ENCODE measurements at regions not wholly inside any gene's neighbourhood (a gene's known extent, or its start where the extent isn't known, plus 50 kb on each side); places are given as distances from the start of the nearest gene placed in this dataset.

DNA sequence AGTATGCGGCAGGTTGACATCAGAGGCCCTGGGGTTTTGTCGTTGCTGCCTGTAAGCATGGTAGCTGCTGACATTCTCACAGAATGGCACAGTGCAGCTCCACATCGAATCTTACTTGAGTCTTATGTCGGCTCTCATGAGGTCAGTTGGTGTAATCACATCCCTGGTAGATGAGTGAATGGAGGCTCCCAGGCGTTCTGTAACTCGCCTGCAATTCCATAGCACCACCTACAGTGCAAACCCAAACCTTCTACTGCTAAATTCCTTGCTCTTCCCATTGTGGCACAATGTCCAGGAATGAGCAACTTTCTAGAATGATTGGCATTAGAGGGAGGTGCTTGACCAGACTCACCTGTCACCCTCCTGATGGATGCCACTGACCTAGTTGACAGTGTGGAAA lies 578.4 kb downstream of the CCDC171 start:
- no peak for DNase-seq (ENCODE audit: low read depth in 2 of 2)

DNA sequence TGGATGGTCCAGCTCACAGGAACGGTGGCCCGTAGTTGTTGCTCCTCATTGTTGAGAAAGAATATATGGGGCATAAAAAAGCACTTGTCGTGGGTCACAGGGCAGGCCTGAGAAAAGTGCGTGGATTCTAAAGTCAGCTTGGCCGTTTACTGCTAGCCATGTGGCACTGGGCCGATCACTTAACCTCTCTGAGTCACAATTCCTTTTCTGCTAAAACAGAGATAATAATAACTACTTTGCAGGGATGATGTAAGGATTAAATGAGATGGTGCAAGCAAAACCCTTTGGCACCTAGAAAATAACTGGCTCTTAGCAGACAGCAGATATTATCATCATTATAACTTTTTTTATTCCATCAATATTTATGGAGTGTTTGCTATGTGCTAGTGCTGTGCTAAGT lies 579.7 kb downstream of the CCDC171 start:
- DNase-seq (ENCODE audit: low read depth in 2 of 2), result no peak

DNA sequence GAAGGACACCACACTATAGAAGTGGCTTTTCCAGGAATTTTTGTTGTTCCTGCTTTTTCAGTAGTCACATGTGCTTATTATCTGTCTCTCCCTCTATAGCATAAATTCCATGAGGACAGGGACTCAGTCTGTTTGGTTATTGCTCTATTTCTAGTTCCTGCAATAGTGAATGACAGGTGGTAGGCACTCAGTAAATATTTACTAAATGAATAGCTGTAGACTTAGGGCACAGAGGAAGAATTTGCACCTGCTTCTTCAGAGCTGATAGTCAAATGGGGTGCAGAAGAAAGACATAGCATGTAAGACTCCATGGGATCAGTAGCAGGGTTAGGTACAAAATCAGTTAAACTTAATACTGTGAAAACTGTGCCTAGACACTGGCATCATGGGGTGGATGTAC lies 580.2 kb downstream of the CCDC171 start:
- no peak for DNase-seq (ENCODE audit: low read depth in 2 of 2)

GRCh38 chr9:16133556-16134227 lies 580.8 kb downstream of the CCDC171 start:
- no peak for DNase-seq (ENCODE audit: low read depth in 2 of 2)

GRCh38 chr9:16134351-16134750 lies 581.5 kb downstream of the CCDC171 start:
- no peak for DNase-seq (ENCODE audit: low read depth in 2 of 2)

DNA sequence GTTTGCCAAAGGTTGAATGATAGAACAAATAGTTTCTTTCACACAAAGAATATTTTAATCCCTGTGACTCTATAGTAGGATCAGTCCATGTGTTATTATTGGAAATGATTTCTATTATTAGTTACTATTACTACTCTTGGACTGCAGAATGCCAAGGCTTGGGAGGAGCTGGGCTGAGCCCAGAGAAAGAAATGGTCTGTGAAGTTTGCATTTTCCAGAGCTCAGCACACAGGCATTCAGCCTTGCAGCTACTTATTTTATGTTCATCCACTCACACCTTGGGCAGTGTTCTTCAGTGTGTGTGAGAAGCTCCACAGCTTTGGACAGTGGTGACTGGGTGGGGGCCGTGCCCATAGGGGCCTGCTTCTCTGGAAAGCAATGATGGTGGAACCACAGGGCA lies 583.1 kb downstream of the CCDC171 start:
- no peak for DNase-seq (ENCODE audit: low read depth in 2 of 2)

GRCh38 chr9:16136451-16136850 lies 583.6 kb downstream of the CCDC171 start:
- DNase-seq (ENCODE audit: low read depth in 2 of 2), result no peak

DNA sequence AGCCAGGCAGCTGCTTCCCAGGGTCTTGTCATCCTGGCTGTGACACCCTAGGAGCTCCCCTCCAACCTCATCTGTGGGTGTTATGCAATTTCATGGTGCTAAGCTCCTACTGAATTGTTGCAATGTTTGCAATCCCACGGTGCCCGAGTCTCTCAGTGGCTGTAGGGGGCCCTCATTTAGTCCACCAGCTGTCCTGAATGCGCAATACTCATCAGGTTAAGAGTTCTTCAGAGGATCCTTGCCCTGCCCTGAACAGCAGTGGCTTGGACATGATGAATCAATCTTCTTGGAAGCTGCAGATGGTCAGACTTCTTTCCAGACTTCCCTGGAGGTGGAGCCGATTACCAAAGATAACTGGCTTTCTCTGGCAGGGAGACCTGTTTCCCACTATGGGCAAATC lies 584.1 kb downstream of the CCDC171 start:
- no peak for DNase-seq (ENCODE audit: low read depth in 2 of 2)

- DNase-seq (ENCODE audit: low read depth in 2 of 2), result no peak
These were observed 586.0 kb downstream of the CCDC171 start for GRCh38 chr9:16138561-16139491.

DNA sequence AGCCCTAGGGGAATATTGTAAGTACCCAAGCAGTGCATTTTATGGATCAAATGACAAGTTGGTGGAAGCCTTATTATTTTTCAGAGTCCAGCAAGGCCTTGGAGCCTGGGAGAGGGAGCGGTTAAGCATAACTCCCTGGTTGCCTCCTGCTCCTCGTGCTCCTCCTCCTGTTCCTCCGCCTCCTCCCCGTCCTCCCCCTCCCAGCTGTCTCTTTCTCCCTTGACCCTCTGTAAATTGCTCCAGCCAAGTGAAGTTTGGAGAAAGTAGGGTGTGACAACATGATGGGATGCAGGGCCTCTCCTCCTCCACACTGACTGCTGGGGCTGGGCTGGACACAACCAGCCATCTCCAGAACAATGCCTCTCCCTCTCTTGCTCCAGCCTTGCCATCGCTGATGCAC lies 586.9 kb downstream of the CCDC171 start:
- no peak for DNase-seq (ENCODE audit: low read depth in 2 of 2)

GRCh38 chr9:16143310-16143709 lies 590.5 kb downstream of the CCDC171 start:
- DNase-seq (ENCODE audit: low read depth in 2 of 2), result no peak

DNA sequence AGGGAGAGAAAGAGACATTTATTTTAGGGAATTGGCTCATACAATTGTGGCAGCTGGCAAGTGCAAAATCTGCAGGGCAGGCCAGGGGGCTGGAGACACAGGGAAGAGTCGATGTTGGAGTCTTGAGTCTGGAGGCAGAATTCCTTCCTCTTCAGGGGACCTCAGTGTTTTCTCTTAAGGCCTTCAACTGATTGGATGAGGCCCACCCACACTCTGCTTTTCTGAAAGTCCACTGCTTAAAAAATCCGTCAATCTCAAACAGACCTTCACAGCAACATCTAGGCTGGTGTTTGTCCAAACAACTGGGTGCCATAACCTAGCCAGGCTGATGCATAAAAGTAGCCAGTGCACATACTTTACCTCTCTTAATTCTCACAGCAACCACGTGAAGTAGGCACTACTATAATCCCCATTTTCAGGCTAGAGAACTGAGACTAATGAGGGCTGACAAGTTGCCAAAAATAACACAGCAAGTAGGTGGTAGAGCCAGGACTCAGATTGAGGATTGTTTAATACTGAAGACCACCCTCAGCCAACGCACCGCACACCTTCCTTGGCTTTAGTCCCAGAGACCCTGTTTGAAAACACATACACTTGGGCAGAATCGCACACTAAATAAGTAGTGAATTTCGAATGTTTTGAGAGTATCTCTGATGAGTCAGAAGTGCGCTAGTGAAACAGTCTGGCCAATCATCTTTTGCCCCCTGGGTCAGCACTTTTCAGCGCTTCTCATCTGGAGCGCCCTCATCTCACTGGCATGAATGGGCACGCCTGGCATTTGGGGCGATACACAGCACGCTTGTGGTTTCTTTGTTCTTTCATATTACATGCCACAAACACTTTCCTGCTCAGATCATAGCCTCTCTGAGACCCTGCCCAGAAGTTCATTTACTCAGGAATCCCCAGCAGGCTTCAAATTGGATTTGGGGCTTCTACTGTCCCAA lies 591.4 kb downstream of the CCDC171 start:
- DNase-seq (ENCODE audit: low read depth in 2 of 2), result no peak

DNA sequence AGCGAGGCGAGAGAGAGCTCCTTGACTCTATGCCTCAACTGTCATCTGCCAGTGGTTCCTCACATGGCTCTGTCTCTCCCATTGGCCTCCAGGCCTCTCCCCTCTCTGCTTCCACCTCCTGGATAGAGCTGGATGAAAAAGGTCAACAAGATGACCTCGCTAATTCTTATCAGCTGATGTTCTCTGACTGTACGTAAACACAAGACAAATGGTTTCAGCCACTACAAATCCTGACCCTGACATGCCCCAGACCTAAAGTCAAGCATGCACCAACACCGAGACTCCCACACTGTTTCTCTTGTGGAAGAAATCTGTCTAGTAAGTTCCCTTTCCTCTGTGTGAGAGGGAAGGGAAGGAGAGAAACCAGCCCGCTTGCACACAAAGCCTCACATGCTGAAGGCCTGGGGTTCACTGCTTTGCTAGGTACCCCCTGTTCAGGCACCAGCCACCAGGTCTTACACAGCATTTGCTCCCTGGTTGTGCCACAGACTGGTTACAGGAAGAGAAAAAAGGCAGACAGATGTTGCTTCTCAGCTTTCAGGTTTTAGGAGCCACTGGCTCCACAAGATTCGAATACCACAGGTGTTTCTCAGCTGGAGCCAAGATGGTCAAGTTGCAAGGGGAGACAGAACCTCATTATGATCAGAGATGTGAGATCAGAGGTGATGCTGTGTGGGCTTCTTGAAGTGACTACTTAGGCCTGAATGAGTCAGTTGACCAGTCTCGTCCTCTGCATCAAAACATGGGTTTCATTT lies 592.5 kb downstream of the CCDC171 start:
- no peak for DNase-seq (ENCODE audit: low read depth in 2 of 2)

DNA sequence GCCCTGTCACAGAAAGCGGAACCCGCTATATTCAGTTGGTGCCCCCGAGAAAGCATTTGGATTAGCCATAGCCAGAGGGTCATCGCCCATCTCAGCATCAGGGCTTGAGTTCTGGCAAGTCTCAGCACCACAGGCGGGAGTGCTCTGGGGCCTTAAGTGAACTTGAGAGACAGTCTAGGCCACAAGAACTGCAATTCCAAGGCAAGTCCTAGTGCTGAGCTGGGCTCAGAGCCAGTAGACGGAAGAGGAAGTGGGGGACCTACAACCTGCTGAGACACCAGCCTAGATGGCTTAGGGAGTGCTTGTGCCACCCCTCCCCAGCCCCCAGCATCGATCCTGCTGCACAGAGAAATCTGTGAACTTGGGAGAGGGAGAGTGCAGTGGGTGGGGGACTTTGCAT lies 594.9 kb downstream of the CCDC171 start:
- DNase-seq (ENCODE audit: low read depth in 2 of 2), result no peak

- DNase-seq (ENCODE audit: low read depth in 2 of 2), result no peak
These were observed 597.7 kb downstream of the CCDC171 start for GRCh38 chr9:16150501-16150900.

DNA sequence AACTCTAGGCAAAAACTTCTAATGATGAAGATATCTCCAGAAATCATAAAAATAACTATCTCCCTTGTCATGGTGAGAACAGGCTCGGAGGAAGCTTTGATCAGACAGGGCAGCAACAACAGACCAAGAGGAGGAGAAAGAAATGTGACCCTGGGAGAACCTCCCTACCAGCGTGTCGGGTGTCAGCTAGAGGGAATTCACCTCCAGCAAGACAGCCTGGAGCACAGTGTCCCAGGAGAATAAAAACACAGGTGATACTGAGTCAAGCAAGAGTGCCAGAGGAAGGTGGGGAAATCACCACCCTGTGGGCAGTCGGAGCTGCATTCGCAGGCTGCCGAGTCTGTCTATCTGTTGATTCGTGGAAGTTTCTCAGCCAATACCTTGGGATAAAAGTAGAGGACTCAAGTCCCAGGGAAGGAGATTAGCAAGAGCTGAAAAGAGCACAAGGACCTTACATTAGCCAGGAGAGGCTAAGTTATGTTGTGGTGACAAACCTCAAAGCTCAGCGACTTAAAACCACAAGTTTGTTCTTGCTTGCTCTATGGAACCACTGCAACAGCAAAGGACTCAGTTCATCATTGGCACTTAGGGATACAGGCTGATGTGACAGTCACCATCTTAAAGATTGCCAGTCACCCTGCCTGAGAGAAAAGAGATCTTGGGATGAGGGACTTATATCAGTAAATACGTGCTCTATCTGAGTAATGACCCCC lies 598.3 kb downstream of the CCDC171 start:
- DNase-seq (ENCODE audit: low read depth in 2 of 2), result no peak

DNA sequence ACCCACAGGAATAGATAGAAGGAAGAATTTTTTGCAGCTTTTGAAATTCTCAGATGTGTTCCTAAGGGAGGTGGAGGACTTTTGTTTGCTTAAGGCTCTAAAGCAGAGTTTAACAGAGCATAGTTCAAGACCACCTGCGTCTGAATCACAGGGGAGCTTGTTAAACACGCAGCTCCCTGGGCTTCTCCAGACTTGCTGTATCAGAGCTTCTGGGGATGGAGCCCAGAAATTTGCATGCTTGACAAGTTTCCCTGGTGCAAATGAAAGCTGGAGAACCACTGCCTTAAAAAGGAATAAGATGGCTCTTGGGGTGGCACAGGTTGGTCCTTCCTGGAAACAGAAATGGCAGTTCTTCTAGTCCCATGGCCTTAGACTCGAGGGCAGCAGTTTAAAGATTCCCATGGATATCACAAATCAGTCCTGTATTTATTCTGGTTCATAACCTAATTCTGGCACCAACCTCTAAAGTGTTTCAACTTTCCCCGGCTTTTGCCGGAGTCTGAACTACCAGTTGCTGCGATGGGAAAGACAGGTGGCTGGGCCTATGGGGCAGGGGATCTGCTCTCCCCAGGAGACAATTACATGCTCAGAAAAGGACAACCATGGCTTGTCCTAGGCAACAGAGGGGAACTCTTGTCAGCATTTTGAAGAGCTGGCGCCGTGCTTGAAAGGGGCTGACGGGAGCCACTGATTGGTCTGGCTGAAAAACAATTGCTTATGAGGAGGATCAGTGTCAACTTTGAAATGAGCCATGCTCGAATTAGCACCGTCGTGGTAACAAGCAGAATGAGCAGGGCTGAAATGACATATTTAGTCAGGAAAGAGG lies 599.6 kb downstream of the CCDC171 start:
- DNase-seq (ENCODE audit: low read depth in 2 of 2), result no peak

DNA sequence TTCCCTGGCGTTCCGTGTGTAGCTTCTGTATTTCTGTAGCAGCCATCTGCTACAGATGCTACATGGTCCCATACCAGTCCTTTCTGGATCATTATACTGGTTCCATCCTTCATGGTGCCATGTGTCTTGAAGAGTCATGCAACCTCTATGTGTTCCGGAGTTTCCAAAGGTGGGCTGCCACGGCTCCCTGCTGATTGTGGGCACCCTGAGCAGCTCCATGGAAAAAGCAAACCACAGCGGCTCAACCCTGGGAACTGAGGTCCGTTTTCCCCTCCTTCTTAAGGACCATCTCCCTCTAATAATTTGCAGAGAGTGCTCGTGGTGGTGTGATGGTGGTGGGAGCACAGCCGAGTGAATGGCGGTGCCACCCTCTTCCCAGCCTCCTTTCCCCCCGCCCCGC lies 600.4 kb downstream of the CCDC171 start:
- no peak for DNase-seq (ENCODE audit: low read depth in 2 of 2)

DNA sequence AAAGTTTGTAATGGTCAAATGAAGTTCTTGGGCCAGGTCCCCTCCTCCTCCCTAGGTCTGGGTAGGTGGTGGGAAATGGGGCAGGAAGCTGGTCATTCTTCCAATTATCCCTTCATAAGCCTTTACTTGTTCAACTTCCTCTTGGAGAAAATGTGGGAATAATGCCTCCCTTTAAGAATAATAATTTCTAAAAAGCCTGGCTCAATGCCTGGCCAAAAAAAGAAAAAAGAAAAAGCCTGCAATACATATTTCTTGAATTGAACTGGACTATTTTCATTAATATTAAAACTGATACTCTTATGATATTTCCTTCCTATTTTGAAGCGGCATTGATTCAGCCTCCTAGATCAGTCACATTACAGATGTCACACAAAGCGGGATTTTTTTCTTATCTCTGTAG lies 600.9 kb downstream of the CCDC171 start:
- DNase-seq (ENCODE audit: low read depth in 2 of 2), result no peak

Measured in stimulated activated CD4-positive, alpha-beta T cell treated with anti-CD3 and anti-CD28 coated beads, Interleukin-15, amount 100 ng/mL, for 48 hours (primary cell).